ENCODE measurements at regions not wholly inside any gene's neighbourhood (a gene's known extent, or its start where the extent isn't known, plus 50 kb on each side); places are given as distances from the start of the nearest gene placed in this dataset.

DNA sequence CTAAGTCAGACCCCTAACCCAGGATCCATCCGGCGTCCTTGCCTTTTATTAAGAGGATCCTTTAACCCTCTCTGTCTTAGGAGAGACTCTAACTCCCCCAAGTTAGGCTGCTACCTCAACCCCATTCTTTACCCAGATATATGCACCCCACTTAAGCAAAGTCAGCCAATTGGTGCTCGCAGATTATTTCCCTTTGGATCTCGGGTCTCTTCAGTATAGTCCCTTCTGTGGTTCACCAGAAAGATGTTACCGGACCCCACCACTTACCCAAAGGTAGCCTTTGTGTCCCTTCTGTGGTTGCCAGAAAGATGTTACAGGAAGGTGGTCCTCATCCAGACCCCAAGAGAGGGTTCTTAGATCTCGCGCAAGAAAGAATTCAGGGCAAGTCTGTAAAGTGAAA is 212.9 kb upstream of the GRID2 start:
- no peak overlapping the region for H3K27ac ChIP-seq (ENCODE audit: low read depth, low read length)
- H4K91ac ChIP-seq (ENCODE audit: low read depth, low read length), result no peak overlapping the region
- no peaks in the 10 kb centered on the region for H3K36me3 ChIP-seq (ENCODE audit: control insufficient read depth in 1 of 2, insufficient read depth in 2 of 2, low read length in 2 of 2)
- no peaks in the 10 kb centered on the region for H3K9me3 ChIP-seq (ENCODE audit: insufficient read depth, low read depth, low read length)
- no peak overlapping the region for H3K23ac ChIP-seq (ENCODE audit: low read length)
- no peaks in the 10 kb centered on the region for H3K79me1 ChIP-seq (ENCODE audit: low read length)
- H3K27me3 ChIP-seq (ENCODE audit: insufficient read depth, low read length), result no peaks in the 10 kb centered on the region
- H4K12ac ChIP-seq (ENCODE audit: low read depth, low read length), result no peak overlapping the region
- no CpG with 5 or more reads among the region's 7 CpGs for WGBS (ENCODE audit: extremely low coverage, insufficient coverage, insufficient read length)
- H2BK5ac ChIP-seq (ENCODE audit: low read depth, low read length, poor library complexity), result no peak overlapping the region
- H2BK12ac ChIP-seq (ENCODE audit: low read length), result no peak overlapping the region
- no peak overlapping the region for H3K4me2 ChIP-seq (ENCODE audit: low read length)
- H3K4me3 ChIP-seq (ENCODE audit: low read depth, low read length), result no peak overlapping the region
- no peak overlapping the region for H3K18ac ChIP-seq (ENCODE audit: low read length)
- no peak for DNase-seq
- H3K4ac ChIP-seq (ENCODE audit: low read depth, low read length), result no peak overlapping the region
- no peak overlapping the region for H3K14ac ChIP-seq (ENCODE audit: low read length)
- no peak overlapping the region for H2BK120ac ChIP-seq (ENCODE audit: insufficient read depth, low read length, poor library complexity)
- peak overlapping the region; percentile 41 for H2AFZ ChIP-seq (ENCODE audit: insufficient read depth, low read length, poor library complexity)
- H4K8ac ChIP-seq (ENCODE audit: low read depth, low read length), result peak overlapping the region; percentile 23
- H3K79me2 ChIP-seq (ENCODE audit: control insufficient read depth, insufficient read depth, low read length, poor library complexity), result no peaks in the 10 kb centered on the region
- H2AK5ac ChIP-seq (ENCODE audit: low read length), result no peak overlapping the region
- no peak overlapping the region for H3K9ac ChIP-seq (ENCODE audit: low read length)
- no peaks in the 10 kb centered on the region for H3K4me1 ChIP-seq (ENCODE audit: control insufficient read depth in 1 of 2, insufficient read depth in 2 of 2, low read length in 2 of 2)

DNA sequence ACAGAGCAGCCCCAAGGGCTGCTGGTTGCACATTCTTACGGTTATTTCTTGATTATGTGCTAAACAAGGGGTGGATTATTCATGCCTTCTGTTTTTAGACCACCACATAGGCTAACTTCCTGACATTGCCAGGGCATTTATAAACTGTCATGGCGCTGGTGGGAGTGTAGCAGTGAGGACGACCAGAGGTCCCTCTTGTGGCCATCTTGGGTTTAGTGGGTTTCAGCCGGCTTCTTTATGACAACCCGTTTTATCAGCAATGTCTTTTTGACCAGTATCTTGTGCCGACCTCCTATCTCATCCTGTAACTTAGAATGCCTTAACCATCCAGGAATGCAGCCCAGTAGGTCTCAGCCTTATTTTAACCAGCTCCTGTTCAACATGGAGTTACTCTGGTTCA is 212.4 kb upstream of the GRID2 start:
- Histone ChIP-seq H3K4me1 (ENCODE audit: control insufficient read depth in 1 of 2, insufficient read depth in 2 of 2, low read length in 2 of 2) (no peaks in the 10 kb centered on the region), H4K91ac (ENCODE audit: low read depth, low read length) (no peak overlapping the region), H3K79me1 (ENCODE audit: low read length) (no peaks in the 10 kb centered on the region), H3K4ac (ENCODE audit: low read depth, low read length) (no peak overlapping the region), H2BK12ac (ENCODE audit: low read length) (no peak overlapping the region), H2AFZ (ENCODE audit: insufficient read depth, low read length, poor library complexity) (no peak overlapping the region), H4K12ac (ENCODE audit: low read depth, low read length) (no peak overlapping the region), H3K23ac (ENCODE audit: low read length) (no peak overlapping the region), H3K27ac (ENCODE audit: low read depth, low read length) (no peak overlapping the region), H2BK120ac (ENCODE audit: insufficient read depth, low read length, poor library complexity) (no peak overlapping the region), H4K8ac (ENCODE audit: low read depth, low read length) (no peak overlapping the region), H3K9me3 (ENCODE audit: insufficient read depth, low read depth, low read length) (no peaks in the 10 kb centered on the region), H2BK5ac (ENCODE audit: low read depth, low read length, poor library complexity) (no peak overlapping the region), H3K9ac (ENCODE audit: low read length) (no peak overlapping the region), H3K14ac (ENCODE audit: low read length) (no peak overlapping the region), H3K27me3 (ENCODE audit: insufficient read depth, low read length) (no peaks in the 10 kb centered on the region), H3K18ac (ENCODE audit: low read length) (no peak overlapping the region), H3K4me2 (ENCODE audit: low read length) (no peak overlapping the region), H3K4me3 (ENCODE audit: low read depth, low read length) (no peak overlapping the region), H3K36me3 (ENCODE audit: control insufficient read depth in 1 of 2, insufficient read depth in 2 of 2, low read length in 2 of 2) (no peaks in the 10 kb centered on the region), H3K79me2 (ENCODE audit: control insufficient read depth, insufficient read depth, low read length, poor library complexity) (no peaks in the 10 kb centered on the region), H2AK5ac (ENCODE audit: low read length) (no peak overlapping the region)
- WGBS (ENCODE audit: extremely low coverage, insufficient coverage, insufficient read length), result no CpG with 5 or more reads among the region's 6 CpGs
- peak; percentile 2 to 34 for DNase-seq

DNA sequence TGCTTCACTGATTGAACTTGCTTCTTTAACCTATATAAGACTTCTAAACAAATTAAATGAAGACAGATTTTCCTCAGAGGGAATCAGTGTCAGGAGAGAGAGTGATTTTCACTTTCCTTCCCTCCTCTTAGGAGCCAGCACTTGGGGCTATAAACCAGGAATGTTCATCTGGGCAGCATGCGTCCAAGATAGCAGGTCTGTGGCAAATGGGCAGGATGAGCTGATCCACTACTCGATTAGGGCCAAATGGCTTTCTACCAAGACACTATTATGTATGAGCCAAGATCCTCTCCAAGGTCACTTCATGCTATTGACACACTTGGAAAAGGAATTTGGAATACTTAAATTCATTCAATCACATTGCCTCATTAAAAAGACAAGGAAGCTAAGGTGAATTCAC is 203.9 kb upstream of the GRID2 start:
- H3K18ac ChIP-seq (ENCODE audit: low read length), result no peak overlapping the region
- H2AK5ac ChIP-seq (ENCODE audit: low read length), result no peak overlapping the region
- no peak overlapping the region for H3K14ac ChIP-seq (ENCODE audit: low read length)
- DNase-seq, result no peak
- no peak overlapping the region for H2BK5ac ChIP-seq (ENCODE audit: low read depth, low read length, poor library complexity)
- no peak overlapping the region for H3K4ac ChIP-seq (ENCODE audit: low read depth, low read length)
- no peaks in the 10 kb centered on the region for H3K9me3 ChIP-seq (ENCODE audit: insufficient read depth, low read depth, low read length)
- no peak overlapping the region for H2BK12ac ChIP-seq (ENCODE audit: low read length)
- no peaks in the 10 kb centered on the region for H3K4me1 ChIP-seq (ENCODE audit: control insufficient read depth in 1 of 2, insufficient read depth in 2 of 2, low read length in 2 of 2)
- no peak overlapping the region for H3K4me2 ChIP-seq (ENCODE audit: low read length)
- no peak overlapping the region for H3K27ac ChIP-seq (ENCODE audit: low read depth, low read length)
- no peak overlapping the region for H3K23ac ChIP-seq (ENCODE audit: low read length)
- H3K27me3 ChIP-seq (ENCODE audit: insufficient read depth, low read length), result no peaks in the 10 kb centered on the region
- no peak overlapping the region for H2BK120ac ChIP-seq (ENCODE audit: insufficient read depth, low read length, poor library complexity)
- no peaks in the 10 kb centered on the region for H3K36me3 ChIP-seq (ENCODE audit: control insufficient read depth in 1 of 2, insufficient read depth in 2 of 2, low read length in 2 of 2)
- no peak overlapping the region for H3K4me3 ChIP-seq (ENCODE audit: low read depth, low read length)
- no peaks in the 10 kb centered on the region for H3K79me2 ChIP-seq (ENCODE audit: control insufficient read depth, insufficient read depth, low read length, poor library complexity)
- H3K79me1 ChIP-seq (ENCODE audit: low read length), result no peaks in the 10 kb centered on the region
- no CpG with 5 or more reads among the region's 2 CpGs for WGBS (ENCODE audit: extremely low coverage, insufficient coverage, insufficient read length)
- no peak overlapping the region for H4K12ac ChIP-seq (ENCODE audit: low read depth, low read length)
- no peak overlapping the region for H4K91ac ChIP-seq (ENCODE audit: low read depth, low read length)
- H4K8ac ChIP-seq (ENCODE audit: low read depth, low read length), result no peak overlapping the region
- H3K9ac ChIP-seq (ENCODE audit: low read length), result no peak overlapping the region
- H2AFZ ChIP-seq (ENCODE audit: insufficient read depth, low read length, poor library complexity), result no peak overlapping the region

DNA sequence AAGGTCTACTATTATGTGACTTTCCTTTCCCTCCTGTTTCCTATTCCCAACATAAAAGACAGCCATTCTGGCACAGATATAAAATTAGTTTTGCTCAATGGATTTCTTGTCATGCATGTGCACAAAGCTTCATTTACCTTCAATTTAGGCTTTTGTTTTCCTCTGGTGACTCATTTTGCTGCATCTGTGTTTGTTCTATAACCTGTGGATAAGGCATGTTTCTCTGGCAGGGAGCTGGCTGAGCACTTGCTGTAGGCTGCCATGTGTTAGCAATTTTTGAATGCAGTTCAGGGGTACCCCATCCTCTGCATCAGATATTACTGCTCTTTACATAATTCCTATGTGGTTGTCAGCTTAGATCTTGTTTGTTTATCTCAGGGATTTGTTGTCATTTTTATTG is 202.8 kb upstream of the GRID2 start:
- Histone ChIP-seq H3K14ac (ENCODE audit: low read length) (no peak overlapping the region), H3K4me2 (ENCODE audit: low read length) (no peak overlapping the region), H3K27me3 (ENCODE audit: insufficient read depth, low read length) (no peaks in the 10 kb centered on the region), H3K79me1 (ENCODE audit: low read length) (no peaks in the 10 kb centered on the region), H2BK5ac (ENCODE audit: low read depth, low read length, poor library complexity) (no peak overlapping the region), H3K36me3 (ENCODE audit: control insufficient read depth in 1 of 2, insufficient read depth in 2 of 2, low read length in 2 of 2) (no peaks in the 10 kb centered on the region), H3K79me2 (ENCODE audit: control insufficient read depth, insufficient read depth, low read length, poor library complexity) (no peaks in the 10 kb centered on the region), H3K4me3 (ENCODE audit: low read depth, low read length) (no peak overlapping the region), H3K23ac (ENCODE audit: low read length) (no peak overlapping the region), H2BK12ac (ENCODE audit: low read length) (no peak overlapping the region), H3K4me1 (ENCODE audit: control insufficient read depth in 1 of 2, insufficient read depth in 2 of 2, low read length in 2 of 2) (no peaks in the 10 kb centered on the region), H4K12ac (ENCODE audit: low read depth, low read length) (no peak overlapping the region), H2BK120ac (ENCODE audit: insufficient read depth, low read length, poor library complexity) (no peak overlapping the region), H3K4ac (ENCODE audit: low read depth, low read length) (no peak overlapping the region), H3K18ac (ENCODE audit: low read length) (no peak overlapping the region), H4K91ac (ENCODE audit: low read depth, low read length) (no peak overlapping the region), H2AFZ (ENCODE audit: insufficient read depth, low read length, poor library complexity) (no peak overlapping the region), H4K8ac (ENCODE audit: low read depth, low read length) (no peak overlapping the region), H2AK5ac (ENCODE audit: low read length) (no peak overlapping the region), H3K9me3 (ENCODE audit: insufficient read depth, low read depth, low read length) (no peaks in the 10 kb centered on the region), H3K27ac (ENCODE audit: low read depth, low read length) (no peak overlapping the region), H3K9ac (ENCODE audit: low read length) (no peak overlapping the region)
- DNase-seq, result no peak

DNA sequence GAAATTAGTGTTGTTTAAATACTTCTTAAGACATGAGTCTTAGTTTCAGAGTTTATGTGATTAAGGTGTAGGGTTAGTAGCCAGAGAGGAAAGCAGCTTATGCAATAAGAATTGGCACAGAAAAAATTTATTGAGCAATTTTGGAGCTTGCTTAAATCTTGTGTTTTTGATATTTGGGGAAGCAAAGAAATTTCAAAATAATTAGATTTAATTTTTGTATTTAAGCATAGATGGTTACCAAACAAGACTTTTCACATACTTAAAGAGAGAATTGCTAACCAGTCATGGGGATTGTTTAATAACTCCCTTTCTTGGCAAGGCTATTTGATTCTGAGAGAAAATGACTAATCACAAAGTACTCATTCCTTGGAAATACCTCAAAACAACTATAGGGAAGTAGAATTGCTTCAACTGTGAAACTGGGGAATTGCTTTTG is 202.0 kb upstream of the GRID2 start:
- Histone ChIP-seq H3K36me3 (ENCODE audit: control insufficient read depth in 1 of 2, insufficient read depth in 2 of 2, low read length in 2 of 2) (no peaks in the 10 kb centered on the region), H3K18ac (ENCODE audit: low read length) (no peak overlapping the region), H2BK5ac (ENCODE audit: low read depth, low read length, poor library complexity) (no peak overlapping the region), H2BK120ac (ENCODE audit: insufficient read depth, low read length, poor library complexity) (no peak overlapping the region), H3K4ac (ENCODE audit: low read depth, low read length) (no peak overlapping the region), H3K4me2 (ENCODE audit: low read length) (no peak overlapping the region), H3K9ac (ENCODE audit: low read length) (no peak overlapping the region), H4K91ac (ENCODE audit: low read depth, low read length) (no peak overlapping the region), H2AFZ (ENCODE audit: insufficient read depth, low read length, poor library complexity) (no peak overlapping the region), H3K79me1 (ENCODE audit: low read length) (no peaks in the 10 kb centered on the region), H3K23ac (ENCODE audit: low read length) (no peak overlapping the region), H2AK5ac (ENCODE audit: low read length) (no peak overlapping the region), H2BK12ac (ENCODE audit: low read length) (no peak overlapping the region), H4K12ac (ENCODE audit: low read depth, low read length) (no peak overlapping the region), H3K14ac (ENCODE audit: low read length) (no peak overlapping the region), H3K27me3 (ENCODE audit: insufficient read depth, low read length) (no peaks in the 10 kb centered on the region), H4K8ac (ENCODE audit: low read depth, low read length) (no peak overlapping the region), H3K27ac (ENCODE audit: low read depth, low read length) (no peak overlapping the region), H3K79me2 (ENCODE audit: control insufficient read depth, insufficient read depth, low read length, poor library complexity) (no peaks in the 10 kb centered on the region), H3K9me3 (ENCODE audit: insufficient read depth, low read depth, low read length) (no peaks in the 10 kb centered on the region), H3K4me1 (ENCODE audit: control insufficient read depth in 1 of 2, insufficient read depth in 2 of 2, low read length in 2 of 2) (no peaks in the 10 kb centered on the region), H3K4me3 (ENCODE audit: low read depth, low read length) (no peak overlapping the region)
- peak in 1 of 2 donors; percentile 10 for DNase-seq
